ENCODE measurements at regions not wholly inside any gene's neighbourhood (a gene's known extent, or its start where the extent isn't known, plus 50 kb on each side); places are given as distances from the start of the nearest gene placed in this dataset.

DNA sequence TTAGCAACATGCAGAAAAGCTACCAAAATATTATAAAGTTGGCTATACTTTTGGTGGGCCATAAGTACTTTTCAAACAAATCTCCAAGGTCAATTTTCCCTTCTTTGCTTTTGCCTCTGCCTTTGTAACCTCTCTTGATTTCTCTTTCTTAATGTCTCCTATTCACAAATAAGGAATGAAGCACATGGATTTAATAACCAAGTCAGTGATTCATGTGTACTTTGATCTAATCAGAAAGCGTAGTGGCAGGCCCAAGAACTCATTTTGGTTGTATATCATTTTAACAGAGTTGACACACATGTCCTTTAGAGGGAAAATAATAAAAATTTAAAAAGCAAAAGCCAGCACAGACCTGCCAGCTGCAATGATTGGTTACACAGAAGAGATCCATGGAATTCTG is 93.7 kb downstream of the FZD1 start:
- no peak for TF ChIP-seq KLF16 (CRISPR knock-in tag; IDR thresholded peaks at IDR 0.05)
- TF ChIP-seq POLR2A (IDR thresholded peaks at IDR 0.05; ENCODE audit: insufficient read depth in 1 of 2, low read depth in 2 of 2, low read length in 2 of 2), result no peak
- no peak for TF ChIP-seq AFF4 (CRISPR knock-in tag; IDR thresholded peaks at IDR 0.05)
- TF ChIP-seq RFXANK (CRISPR knock-in tag; IDR thresholded peaks at IDR 0.05), result no peak
- no peak for TF ChIP-seq ZBTB2 (CRISPR knock-in tag; IDR thresholded peaks at IDR 0.05; ENCODE audit: low read depth)
- TF ChIP-seq CTCF (CRISPR knock-in tag; IDR thresholded peaks at IDR 0.05), result no peak
- no peak for TF ChIP-seq GATAD2A (CRISPR knock-in tag; IDR thresholded peaks at IDR 0.05)
- TF ChIP-seq MAFK (conservative IDR thresholded peaks at IDR 0.05 in 1 of 2, IDR thresholded peaks at IDR 0.05 in 1 of 2; ENCODE audit: low read length in 2 of 2), result no peak
- TF ChIP-seq SP2 (CRISPR knock-in tag; IDR thresholded peaks at IDR 0.05), result no peak
- TF ChIP-seq, protein P1, sequence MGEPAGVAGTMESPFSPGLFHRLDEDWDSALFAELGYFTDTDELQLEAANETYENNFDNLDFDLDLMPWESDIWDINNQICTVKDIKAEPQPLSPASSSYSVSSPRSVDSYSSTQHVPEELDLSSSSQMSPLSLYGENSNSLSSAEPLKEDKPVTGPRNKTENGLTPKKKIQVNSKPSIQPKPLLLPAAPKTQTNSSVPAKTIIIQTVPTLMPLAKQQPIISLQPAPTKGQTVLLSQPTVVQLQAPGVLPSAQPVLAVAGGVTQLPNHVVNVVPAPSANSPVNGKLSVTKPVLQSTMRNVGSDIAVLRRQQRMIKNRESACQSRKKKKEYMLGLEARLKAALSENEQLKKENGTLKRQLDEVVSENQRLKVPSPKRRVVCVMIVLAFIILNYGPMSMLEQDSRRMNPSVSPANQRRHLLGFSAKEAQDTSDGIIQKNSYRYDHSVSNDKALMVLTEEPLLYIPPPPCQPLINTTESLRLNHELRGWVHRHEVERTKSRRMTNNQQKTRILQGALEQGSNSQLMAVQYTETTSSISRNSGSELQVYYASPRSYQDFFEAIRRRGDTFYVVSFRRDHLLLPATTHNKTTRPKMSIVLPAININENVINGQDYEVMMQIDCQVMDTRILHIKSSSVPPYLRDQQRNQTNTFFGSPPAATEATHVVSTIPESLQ (CRISPR knock-in tag; conservative IDR thresholded peaks at IDR 0.05), result no peak
- TF ChIP-seq, protein P2, sequence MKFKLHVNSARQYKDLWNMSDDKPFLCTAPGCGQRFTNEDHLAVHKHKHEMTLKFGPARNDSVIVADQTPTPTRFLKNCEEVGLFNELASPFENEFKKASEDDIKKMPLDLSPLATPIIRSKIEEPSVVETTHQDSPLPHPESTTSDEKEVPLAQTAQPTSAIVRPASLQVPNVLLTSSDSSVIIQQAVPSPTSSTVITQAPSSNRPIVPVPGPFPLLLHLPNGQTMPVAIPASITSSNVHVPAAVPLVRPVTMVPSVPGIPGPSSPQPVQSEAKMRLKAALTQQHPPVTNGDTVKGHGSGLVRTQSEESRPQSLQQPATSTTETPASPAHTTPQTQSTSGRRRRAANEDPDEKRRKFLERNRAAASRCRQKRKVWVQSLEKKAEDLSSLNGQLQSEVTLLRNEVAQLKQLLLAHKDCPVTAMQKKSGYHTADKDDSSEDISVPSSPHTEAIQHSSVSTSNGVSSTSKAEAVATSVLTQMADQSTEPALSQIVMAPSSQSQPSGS (CRISPR knock-in tag; IDR thresholded peaks at IDR 0.05), result no peak
- TF ChIP-seq, protein P3, sequence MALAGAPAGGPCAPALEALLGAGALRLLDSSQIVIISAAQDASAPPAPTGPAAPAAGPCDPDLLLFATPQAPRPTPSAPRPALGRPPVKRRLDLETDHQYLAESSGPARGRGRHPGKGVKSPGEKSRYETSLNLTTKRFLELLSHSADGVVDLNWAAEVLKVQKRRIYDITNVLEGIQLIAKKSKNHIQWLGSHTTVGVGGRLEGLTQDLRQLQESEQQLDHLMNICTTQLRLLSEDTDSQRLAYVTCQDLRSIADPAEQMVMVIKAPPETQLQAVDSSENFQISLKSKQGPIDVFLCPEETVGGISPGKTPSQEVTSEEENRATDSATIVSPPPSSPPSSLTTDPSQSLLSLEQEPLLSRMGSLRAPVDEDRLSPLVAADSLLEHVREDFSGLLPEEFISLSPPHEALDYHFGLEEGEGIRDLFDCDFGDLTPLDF (CRISPR knock-in tag; IDR thresholded peaks at IDR 0.05), result no peak
- no peak for TF ChIP-seq REST (IDR thresholded peaks at IDR 0.05; ENCODE audit: borderline replicate concordance in 1 of 2, low read depth in 1 of 2, low read length in 2 of 2)

All from HepG2 (cell line).